Panc1 (cell line): ENCODE measurements at regions not wholly inside any gene's neighbourhood (a gene's known extent, or its start where the extent isn't known, plus 50 kb on each side); places are given as distances from the start of the nearest gene placed in this dataset.

Source experiments
- ATAC-seq: fragments of 200-7000 bp; cut with Tn5 transposase; 2 replicates; pipeline ENCODE4 v1.9.1; 2020; ENCODE audit warnings: mild to moderate bottlenecking, moderate library complexity
- BruUV-seq: library from RNA; stranded (reverse); fragments of 400-500 nt; replicated peaks from 2 replicates; lab custom pipeline; 2021; lab: Mats Ljungman, UMichigan
- CTCF ChIA-PET: fragments of 300-600 bp; sonication (Branson Sonifier 250); formaldehyde crosslinking; loops from one replicate; lab custom pipeline; 2022; ENCODE audit warnings: antibody characterized with exemption; lab: Charles Lee
- POLR2A ChIA-PET: fragments of 300-600 bp; sonication (Branson Sonifier 250); formaldehyde crosslinking; loops from one replicate; lab custom pipeline; 2022; ENCODE audit warnings: antibody characterized with exemption; lab: Charles Lee
- DNase-seq: peaks from one replicate; pipeline ENCODE4 v3.0.0-alpha.2; 2010; ENCODE audit warnings: low read depth, low spot score
- H3K27ac ChIP-seq: 2 replicates; pipeline ENCODE4 v1.5.1; 2011; ENCODE audit warnings: mild to moderate bottlenecking, low read length, inconsistent platforms
- H3K27me3 ChIP-seq: fragments of 200-500 bp; sonication (Bioruptor generic); 2 replicates; pipeline ENCODE4 v1.6.0; 2014; ENCODE audit warnings: low read length, inconsistent platforms; ENCODE audit not compliant: control insufficient read depth, insufficient read depth
- H3K36me3 ChIP-seq: fragments of 200-500 bp; sonication (Bioruptor generic); 2 replicates; pipeline ENCODE4 v1.5.1; 2014; ENCODE audit warnings: inconsistent platforms, mild to moderate bottlenecking, low read length, moderate library complexity; ENCODE audit not compliant: control insufficient read depth, insufficient read depth
- H3K4me1 ChIP-seq: 2 replicates; pipeline ENCODE4 v1.5.1; 2011; ENCODE audit warnings: inconsistent platforms, mild to moderate bottlenecking, low read length, moderate library complexity; ENCODE audit not compliant: control insufficient read depth, insufficient read depth
- H3K4me3 ChIP-seq, 2 experiments: 2 replicates each; pipeline ENCODE4 v1.5.1; 2011 to 2012; ENCODE audit warnings: low read depth in 2 of 2, low read length in 2 of 2, mild to moderate bottlenecking in 2 of 2, inconsistent platforms in 1 of 2, moderate library complexity in 1 of 2
- H3K9me3 ChIP-seq: fragments of 200-500 bp; sonication (Bioruptor generic); 2 replicates; pipeline ENCODE4 v1.5.1; 2014; ENCODE audit warnings: low read depth, mild to moderate bottlenecking, inconsistent platforms, low read length, moderate library complexity; ENCODE audit not compliant: control insufficient read depth, insufficient read depth
- POLR2AphosphoS5 ChIP-seq: IDR thresholded peaks from 2 replicates; pipeline ENCODE4 v1.6.1; 2012; ENCODE audit warnings: mild to moderate bottlenecking, low read depth, low read length, moderate library complexity
- SIN3A ChIP-seq: IDR thresholded peaks from 2 replicates; pipeline ENCODE4 v1.6.1; 2012; ENCODE audit warnings: low read depth, mild to moderate bottlenecking, low read length, moderate library complexity, borderline replicate concordance; ENCODE audit not compliant: insufficient read depth
- TCF7L2 ChIP-seq: IDR thresholded peaks from 2 replicates; pipeline ENCODE4 v1.6.1; 2011; ENCODE audit warnings: mild to moderate bottlenecking, low read depth, low read length, inconsistent platforms
- in situ Hi-C: cut with HindIII; loops from 2 replicates; pipeline ENCODE4 v1.10.0; 2016; ENCODE audit warnings: low sequenced_read_pairs, low pct_unique_long_range_greater_than_20kb
- intact Hi-C: fragments of 100-400 bp; cut with micrococcal nuclease; formaldehyde crosslinking; loops from one replicate; pipeline ENCODE4 v1.10.0; 2022; ENCODE audit not compliant: unreplicated experiment
- TF ChIP-seq, protein P1 (sequence below): fragments of 450-650 bp; IDR thresholded peaks from 2 replicates; pipeline ENCODE4 v1.5.1; 2017; ENCODE audit warnings: mild to moderate bottlenecking
- TF ChIP-seq, protein P2 (sequence below), 2 experiments: IDR thresholded peaks; 2 replicates each; pipeline ENCODE4 v1.6.1; 2011 to 2012; ENCODE audit warnings: low read depth in 2 of 2, control low read depth in 1 of 2, low read length in 1 of 2, mild to moderate bottlenecking in 1 of 2, moderate library complexity in 1 of 2; ENCODE audit not compliant: insufficient read depth in 1 of 2

DNA sequence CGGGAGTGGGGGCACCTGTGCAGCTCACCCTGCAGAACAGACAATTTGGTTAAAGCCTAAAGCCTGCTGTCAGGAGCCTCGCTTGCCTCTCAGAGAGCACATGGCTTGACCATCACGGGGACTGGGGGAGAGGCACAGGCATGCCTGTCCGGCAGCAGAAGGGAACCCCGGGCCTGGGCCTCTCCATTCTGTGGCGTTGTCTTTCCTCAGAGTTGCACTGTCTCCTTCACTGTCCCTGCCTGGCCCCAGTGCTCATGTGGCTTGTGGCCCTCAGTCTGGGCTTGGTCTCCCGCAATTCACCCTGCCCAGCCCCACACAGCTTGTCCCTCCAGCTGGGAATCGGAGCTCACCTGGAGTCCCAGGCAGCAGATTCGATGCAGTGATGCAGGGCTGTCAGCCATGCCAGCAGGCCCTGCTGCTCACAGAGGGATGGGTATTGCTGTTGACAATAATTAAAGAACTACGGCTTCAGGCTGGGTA, 189.9 kb downstream of the SEC14L1 start:
- Histone ChIP-seq H3K27me3 (no peaks in the 10 kb centered on the region), H3K36me3 (no peaks in the 10 kb centered on the region), H3K9me3 (no peaks in the 10 kb centered on the region), H3K27ac (peak overlapping the region; percentile 65), H3K4me1 (peaks cover 80% of the 10 kb centered on the region), H3K4me3 (no peak overlapping the region)
- peak; percentile 28 for ATAC-seq
- BruUV-seq = no TSS peak
- POLR2A ChIA-PET = no interaction called here
- CTCF ChIA-PET = interaction anchor here (0.6 to 1.5 kb wide), 6 partner anchors 19 to 675 kb away, joined by 3 to 11 read pairs (median 5); no protein-coding TSS in a partner anchor
- intact Hi-C loops = loop anchor here (2.0 to 10.0 kb wide), 3 partner anchors 64 to 164 kb away; no protein-coding TSS in a partner anchor
- TF ChIP-seq TCF7L2 = no peak
- TF ChIP-seq, protein P1, sequence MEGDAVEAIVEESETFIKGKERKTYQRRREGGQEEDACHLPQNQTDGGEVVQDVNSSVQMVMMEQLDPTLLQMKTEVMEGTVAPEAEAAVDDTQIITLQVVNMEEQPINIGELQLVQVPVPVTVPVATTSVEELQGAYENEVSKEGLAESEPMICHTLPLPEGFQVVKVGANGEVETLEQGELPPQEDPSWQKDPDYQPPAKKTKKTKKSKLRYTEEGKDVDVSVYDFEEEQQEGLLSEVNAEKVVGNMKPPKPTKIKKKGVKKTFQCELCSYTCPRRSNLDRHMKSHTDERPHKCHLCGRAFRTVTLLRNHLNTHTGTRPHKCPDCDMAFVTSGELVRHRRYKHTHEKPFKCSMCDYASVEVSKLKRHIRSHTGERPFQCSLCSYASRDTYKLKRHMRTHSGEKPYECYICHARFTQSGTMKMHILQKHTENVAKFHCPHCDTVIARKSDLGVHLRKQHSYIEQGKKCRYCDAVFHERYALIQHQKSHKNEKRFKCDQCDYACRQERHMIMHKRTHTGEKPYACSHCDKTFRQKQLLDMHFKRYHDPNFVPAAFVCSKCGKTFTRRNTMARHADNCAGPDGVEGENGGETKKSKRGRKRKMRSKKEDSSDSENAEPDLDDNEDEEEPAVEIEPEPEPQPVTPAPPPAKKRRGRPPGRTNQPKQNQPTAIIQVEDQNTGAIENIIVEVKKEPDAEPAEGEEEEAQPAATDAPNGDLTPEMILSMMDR = no peak
- TF ChIP-seq SIN3A = no peak
- TF ChIP-seq, protein P2, sequence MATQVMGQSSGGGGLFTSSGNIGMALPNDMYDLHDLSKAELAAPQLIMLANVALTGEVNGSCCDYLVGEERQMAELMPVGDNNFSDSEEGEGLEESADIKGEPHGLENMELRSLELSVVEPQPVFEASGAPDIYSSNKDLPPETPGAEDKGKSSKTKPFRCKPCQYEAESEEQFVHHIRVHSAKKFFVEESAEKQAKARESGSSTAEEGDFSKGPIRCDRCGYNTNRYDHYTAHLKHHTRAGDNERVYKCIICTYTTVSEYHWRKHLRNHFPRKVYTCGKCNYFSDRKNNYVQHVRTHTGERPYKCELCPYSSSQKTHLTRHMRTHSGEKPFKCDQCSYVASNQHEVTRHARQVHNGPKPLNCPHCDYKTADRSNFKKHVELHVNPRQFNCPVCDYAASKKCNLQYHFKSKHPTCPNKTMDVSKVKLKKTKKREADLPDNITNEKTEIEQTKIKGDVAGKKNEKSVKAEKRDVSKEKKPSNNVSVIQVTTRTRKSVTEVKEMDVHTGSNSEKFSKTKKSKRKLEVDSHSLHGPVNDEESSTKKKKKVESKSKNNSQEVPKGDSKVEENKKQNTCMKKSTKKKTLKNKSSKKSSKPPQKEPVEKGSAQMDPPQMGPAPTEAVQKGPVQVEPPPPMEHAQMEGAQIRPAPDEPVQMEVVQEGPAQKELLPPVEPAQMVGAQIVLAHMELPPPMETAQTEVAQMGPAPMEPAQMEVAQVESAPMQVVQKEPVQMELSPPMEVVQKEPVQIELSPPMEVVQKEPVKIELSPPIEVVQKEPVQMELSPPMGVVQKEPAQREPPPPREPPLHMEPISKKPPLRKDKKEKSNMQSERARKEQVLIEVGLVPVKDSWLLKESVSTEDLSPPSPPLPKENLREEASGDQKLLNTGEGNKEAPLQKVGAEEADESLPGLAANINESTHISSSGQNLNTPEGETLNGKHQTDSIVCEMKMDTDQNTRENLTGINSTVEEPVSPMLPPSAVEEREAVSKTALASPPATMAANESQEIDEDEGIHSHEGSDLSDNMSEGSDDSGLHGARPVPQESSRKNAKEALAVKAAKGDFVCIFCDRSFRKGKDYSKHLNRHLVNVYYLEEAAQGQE (IDR thresholded peaks at IDR 0.05; ENCODE audit: insufficient read depth in 1 of 2, low read depth in 2 of 2, low read length in 1 of 2) = no peak
- TF ChIP-seq POLR2AphosphoS5 = no peak
- no peak for DNase-seq
- in situ Hi-C loops = no loop called here

DNA sequence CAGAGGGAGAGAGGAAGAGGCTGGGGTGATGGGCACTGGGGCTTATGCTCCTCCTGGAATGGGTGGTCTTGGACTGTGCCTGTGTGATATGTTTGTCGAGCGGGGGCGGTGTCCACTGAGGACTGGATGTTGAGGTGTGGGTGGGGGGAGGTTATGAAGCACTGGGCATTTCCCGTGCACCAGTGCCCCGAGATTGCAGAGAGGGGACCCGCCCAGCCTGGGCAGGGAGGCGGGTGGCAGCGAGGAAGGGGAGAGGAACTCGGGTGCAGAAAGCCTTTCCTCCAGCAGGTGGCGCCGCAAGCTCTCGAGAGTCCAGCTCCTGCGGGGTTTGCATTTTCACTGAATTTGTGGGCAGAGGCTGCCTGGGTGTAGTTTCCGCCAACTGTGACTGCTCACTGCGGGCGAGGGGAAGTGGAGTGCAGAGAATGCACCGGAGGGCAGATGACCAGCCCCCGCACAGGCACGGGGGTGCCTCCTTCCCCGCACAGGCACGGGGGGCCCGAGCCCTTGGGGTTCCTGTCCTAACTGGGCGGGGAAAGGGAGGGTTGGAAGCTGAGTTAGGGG, 190.6 kb downstream of the SEC14L1 start:
- in situ Hi-C loops (no loop called here), intact Hi-C loops (loop anchor here (2.0 to 10.0 kb wide), 3 partner anchors 63 to 163 kb away; no protein-coding TSS in a partner anchor)
- H3K27ac ChIP-seq = peak overlapping the region; percentile 65
- no TSS peak for BruUV-seq
- ChIA-PET CTCF (interaction anchor here (0.5 to 1.5 kb wide), 9 partner anchors 24 to 675 kb away, joined by 3 to 11 read pairs (median 3); no protein-coding TSS in a partner anchor), POLR2A (no interaction called here)
- H3K9me3 ChIP-seq = peaks cover 4% of the 10 kb centered on the region; the same call in 1 of the 2 replicates
- TF ChIP-seq, protein P2 (IDR thresholded peaks at IDR 0.05; ENCODE audit: insufficient read depth in 1 of 2, low read depth in 2 of 2, low read length in 1 of 2) = no peak
- TF ChIP-seq POLR2AphosphoS5 (peak; percentile 58; the same call in 1 of the 2 replicates), TCF7L2 (no peak), SIN3A (peak; percentile 83; the same call in 1 of the 2 replicates)
- TF ChIP-seq, protein P1 = peak; percentile 97
- peaks cover 73% of the 10 kb centered on the region for H3K4me1 ChIP-seq
- DNase-seq (no peak), ATAC-seq (peak; percentile 78)
- H3K4me3 ChIP-seq = no peak overlapping the region
- no peaks in the 10 kb centered on the region for H3K36me3 ChIP-seq
- H3K27me3 ChIP-seq = no peaks in the 10 kb centered on the region
